Mesothelial cell of epicardium (in vitro differentiated cells): ENCODE measurements at regions not wholly inside any gene's neighbourhood (a gene's known extent, or its start where the extent isn't known, plus 50 kb on each side); places are given as distances from the start of the nearest gene placed in this dataset.

Experiments
- DNase-seq, 2 experiments: peaks; one replicate each; pipeline ENCODE4 v3.0.0; 2021; ENCODE audit warnings: low spot score in 2 of 2; ENCODE audit not compliant: unreplicated experiment in 2 of 2
- H3K27ac Mint-ChIP-seq: 2 replicates; pipeline ENCODE4 v1.8.0; 2021; ENCODE audit warnings: mixed read lengths
- H3K27me3 Mint-ChIP-seq: 2 replicates; pipeline ENCODE4 v1.8.0; 2021; ENCODE audit warnings: low read depth, mixed read lengths
- H3K36me3 Mint-ChIP-seq: 2 replicates; pipeline ENCODE4 v1.8.0; 2021; ENCODE audit warnings: mixed read lengths
- H3K4me1 Mint-ChIP-seq: 2 replicates; pipeline ENCODE4 v1.8.0; 2021; ENCODE audit warnings: mixed read lengths
- H3K4me3 Mint-ChIP-seq: 2 replicates; pipeline ENCODE4 v1.8.0; 2021; ENCODE audit warnings: mild to moderate bottlenecking, moderate library complexity, mixed read lengths
- H3K9me3 Mint-ChIP-seq: 2 replicates; pipeline ENCODE4 v1.8.0; 2021; ENCODE audit warnings: mixed read lengths
- TF ChIP-seq, protein P1 (sequence below): fragments of 200-600 bp; sonication (generic); IDR thresholded peaks from one replicate; pipeline ENCODE4 v1.5.0; 2021; ENCODE audit warnings: antibody characterized with exemption; ENCODE audit not compliant: unreplicated experiment

- Mint-ChIP-seq H3K4me1 (no peaks in the 10 kb centered on the region), H3K9me3 (no peaks in the 10 kb centered on the region)
Observed at GRCh38 chr10:108443636-108444035, 1279.1 kb upstream of the SORCS1 start.

GRCh38 chr10:108439397-108439796, 1274.9 kb upstream of the SORCS1 start:
- Mint-ChIP-seq H3K4me3 (no peak overlapping the region), H3K9me3 (no peaks in the 10 kb centered on the region), H3K27me3 (peaks cover 9% of the 10 kb centered on the region), H3K4me1 (no peaks in the 10 kb centered on the region), H3K36me3 (no peaks in the 10 kb centered on the region), H3K27ac (no peak overlapping the region)
- TF ChIP-seq, protein P1, sequence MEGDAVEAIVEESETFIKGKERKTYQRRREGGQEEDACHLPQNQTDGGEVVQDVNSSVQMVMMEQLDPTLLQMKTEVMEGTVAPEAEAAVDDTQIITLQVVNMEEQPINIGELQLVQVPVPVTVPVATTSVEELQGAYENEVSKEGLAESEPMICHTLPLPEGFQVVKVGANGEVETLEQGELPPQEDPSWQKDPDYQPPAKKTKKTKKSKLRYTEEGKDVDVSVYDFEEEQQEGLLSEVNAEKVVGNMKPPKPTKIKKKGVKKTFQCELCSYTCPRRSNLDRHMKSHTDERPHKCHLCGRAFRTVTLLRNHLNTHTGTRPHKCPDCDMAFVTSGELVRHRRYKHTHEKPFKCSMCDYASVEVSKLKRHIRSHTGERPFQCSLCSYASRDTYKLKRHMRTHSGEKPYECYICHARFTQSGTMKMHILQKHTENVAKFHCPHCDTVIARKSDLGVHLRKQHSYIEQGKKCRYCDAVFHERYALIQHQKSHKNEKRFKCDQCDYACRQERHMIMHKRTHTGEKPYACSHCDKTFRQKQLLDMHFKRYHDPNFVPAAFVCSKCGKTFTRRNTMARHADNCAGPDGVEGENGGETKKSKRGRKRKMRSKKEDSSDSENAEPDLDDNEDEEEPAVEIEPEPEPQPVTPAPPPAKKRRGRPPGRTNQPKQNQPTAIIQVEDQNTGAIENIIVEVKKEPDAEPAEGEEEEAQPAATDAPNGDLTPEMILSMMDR: no peak
- no peak for DNase-seq

More at GRCh38 chr10:108443636-108444035, 1279.1 kb upstream of the SORCS1 start:
- Mint-ChIP-seq H3K27me3 (peaks cover 9% of the 10 kb centered on the region), H3K36me3 (no peaks in the 10 kb centered on the region), H3K27ac (no peak overlapping the region), H3K4me3 (no peak overlapping the region)
- TF ChIP-seq, protein P1: no peak
- no peak for DNase-seq

DNA sequence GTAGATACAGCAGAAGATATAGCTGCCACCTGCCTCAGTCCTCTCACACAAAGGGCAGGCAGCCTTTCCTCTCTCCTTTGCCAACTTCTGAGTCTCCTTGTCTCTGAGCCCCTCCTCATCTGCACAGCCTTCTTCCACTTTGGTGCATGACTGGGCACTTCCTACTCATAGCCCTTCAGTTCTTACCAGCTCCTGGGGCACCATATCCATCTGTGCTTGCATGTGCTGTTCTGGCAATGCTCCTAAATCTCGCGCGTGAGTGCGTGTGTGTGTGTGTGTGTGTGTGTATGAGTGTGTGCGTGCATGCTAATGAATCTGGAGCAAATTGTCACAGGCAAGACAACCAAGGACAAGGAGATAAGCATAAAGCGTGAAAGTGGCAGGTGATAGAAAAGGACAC, 1271.6 kb upstream of the SORCS1 start:
- TF ChIP-seq, protein P1: no peak
- Mint-ChIP-seq H3K9me3 (no peaks in the 10 kb centered on the region), H3K4me3 (no peak overlapping the region), H3K27me3 (peaks cover 6% of the 10 kb centered on the region), H3K4me1 (no peaks in the 10 kb centered on the region), H3K27ac (no peak overlapping the region), H3K36me3 (no peaks in the 10 kb centered on the region)
- no peak for DNase-seq

- Mint-ChIP-seq H3K4me3 (no peak overlapping the region), H3K9me3 (no peaks in the 10 kb centered on the region), H3K27me3 (peaks cover 4% of the 10 kb centered on the region), H3K4me1 (no peaks in the 10 kb centered on the region), H3K27ac (no peak overlapping the region), H3K36me3 (no peaks in the 10 kb centered on the region)
- no peak for DNase-seq
- TF ChIP-seq, protein P1: no peak
Observed at GRCh38 chr10:108434559-108435252, 1270.2 kb upstream of the SORCS1 start.

- no peak for DNase-seq
- TF ChIP-seq, protein P1: no peak
- peaks cover 7% of the 10 kb centered on the region for H3K4me1 Mint-ChIP-seq
- H3K4me3 Mint-ChIP-seq: no peak overlapping the region
- no peaks in the 10 kb centered on the region for H3K36me3 Mint-ChIP-seq
- H3K9me3 Mint-ChIP-seq: no peaks in the 10 kb centered on the region
- H3K27me3 Mint-ChIP-seq: peaks cover 7% of the 10 kb centered on the region
- no peak overlapping the region for H3K27ac Mint-ChIP-seq
Observed at GRCh38 chr10:108427146-108427545, 1262.6 kb upstream of the SORCS1 start.
